Astrocyte (in vitro differentiated cells and primary cell): ENCODE measurements at regions not wholly inside any gene's neighbourhood (a gene's known extent, or its start where the extent isn't known, plus 50 kb on each side); places are given as distances from the start of the nearest gene placed in this dataset.

ENCODE experiments used
- CTCF ChIP-seq: IDR thresholded peaks from 2 replicates; pipeline ENCODE4 v1.5.1; 2011; ENCODE audit warnings: low read depth, mild to moderate bottlenecking, inconsistent platforms, low read length, moderate library complexity; ENCODE audit not compliant: insufficient read depth
- EZH2 ChIP-seq: IDR thresholded peaks from 2 replicates; pipeline ENCODE4 v1.6.1; 2012; ENCODE audit warnings: mild to moderate bottlenecking, low read length, inconsistent platforms; ENCODE audit not compliant: insufficient read depth

GRCh38 chr2:236642584-236643291 is 73.1 kb downstream of the ACKR3 start:
- TF ChIP-seq CTCF (no peak), EZH2 (no peak)
